GM21576 (cell line): ENCODE measurements at regions not wholly inside any gene's neighbourhood (a gene's known extent, or its start where the extent isn't known, plus 50 kb on each side); places are given as distances from the start of the nearest gene placed in this dataset.
"Not testable (repeated sequence)": the region's sequence is repeated elsewhere in the genome, so short reads cannot be mapped to it uniquely, and the experiment has no call there.

ENCODE experiments used
- ATAC-seq: cut with Tn5 transposase; IDR thresholded peaks from one replicate; pipeline ENCODE4 v1.9.1; 2021; ENCODE audit warnings: mild to moderate bottlenecking, moderate library complexity; ENCODE audit not compliant: unreplicated experiment

DNA sequence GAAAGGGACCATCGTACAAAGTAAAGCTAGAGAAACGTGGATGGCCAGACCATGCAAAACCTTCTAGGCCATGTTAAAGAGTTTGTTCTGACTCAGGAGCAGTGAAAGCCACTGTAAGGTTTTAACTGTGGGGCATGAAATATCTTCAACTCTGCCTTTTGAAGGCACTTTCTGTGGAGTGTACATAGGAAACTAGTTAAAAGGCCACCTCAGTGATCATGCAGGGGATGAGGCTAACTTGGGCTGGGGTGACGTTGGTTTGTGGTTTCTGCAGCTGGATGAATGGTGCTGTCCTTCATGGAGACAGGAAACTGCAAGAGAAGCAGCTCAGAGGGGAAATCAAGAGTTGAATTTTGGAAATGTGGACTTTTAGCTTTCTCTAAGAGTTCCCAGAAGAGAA lies 190.7 kb downstream of the CDCA7 start:
- no peak for ATAC-seq

DNA sequence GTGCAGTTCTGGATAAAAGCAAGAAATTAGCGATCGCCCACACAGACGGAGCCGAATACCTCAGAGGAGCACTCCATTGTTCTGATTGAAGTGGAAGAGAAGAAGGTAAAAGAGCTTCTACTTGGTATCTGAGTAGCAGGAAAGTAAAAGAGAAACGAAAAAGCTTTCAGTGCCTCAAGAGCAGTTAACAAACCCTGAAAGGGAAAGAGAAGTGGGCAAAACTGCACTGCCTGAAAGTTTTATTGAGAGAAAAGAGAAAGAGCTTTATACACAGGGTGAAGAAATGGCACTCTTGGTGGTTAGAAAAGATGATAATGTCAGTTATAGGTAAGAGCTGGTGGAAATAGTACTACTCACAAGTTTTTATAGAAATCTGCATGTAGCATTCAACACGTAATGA lies 192.8 kb downstream of the CDCA7 start:
- no peak for ATAC-seq

DNA sequence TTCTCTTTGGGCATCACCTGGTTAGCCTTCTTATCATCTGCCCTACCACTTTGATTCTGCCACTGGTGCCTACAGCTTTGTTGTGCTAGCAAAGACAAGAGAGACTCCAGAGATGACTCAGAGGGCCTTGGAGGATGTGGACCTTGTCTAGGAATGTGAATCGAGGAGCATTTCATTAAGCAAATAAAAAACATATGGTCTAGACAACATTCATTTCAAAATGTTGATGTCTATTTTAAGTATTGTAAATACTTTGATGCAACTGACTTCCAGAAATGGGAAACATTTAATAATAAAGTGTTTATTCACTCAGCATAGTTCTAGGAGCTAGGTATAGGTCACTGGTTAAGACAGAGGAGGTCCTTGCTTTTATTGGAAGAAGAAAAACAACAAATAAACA lies 195.5 kb downstream of the CDCA7 start:
- no peak for ATAC-seq

DNA sequence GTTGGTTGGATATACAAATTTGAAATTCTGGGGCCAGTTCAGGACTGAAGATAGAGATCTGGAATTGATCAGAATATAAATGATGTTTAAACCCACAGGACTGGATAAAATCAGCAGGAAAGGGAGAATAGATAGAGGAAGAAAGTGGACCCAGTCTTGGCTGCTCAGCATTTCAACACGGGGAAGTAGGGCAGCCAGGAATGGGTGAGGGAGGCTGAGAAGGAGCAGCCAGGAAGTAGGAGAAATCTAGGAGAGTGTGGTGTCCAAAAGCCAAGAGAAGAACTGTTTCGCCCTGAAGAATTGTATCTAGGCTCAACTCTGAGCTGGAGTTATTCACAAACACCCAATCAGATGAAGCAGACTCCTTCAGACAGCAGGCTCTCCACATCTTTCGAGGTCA lies 197.9 kb downstream of the CDCA7 start:
- no peak for ATAC-seq

- no peak for ATAC-seq
Observed at GRCh38 chr2:173553593-173553992, 198.9 kb downstream of the CDCA7 start.

DNA sequence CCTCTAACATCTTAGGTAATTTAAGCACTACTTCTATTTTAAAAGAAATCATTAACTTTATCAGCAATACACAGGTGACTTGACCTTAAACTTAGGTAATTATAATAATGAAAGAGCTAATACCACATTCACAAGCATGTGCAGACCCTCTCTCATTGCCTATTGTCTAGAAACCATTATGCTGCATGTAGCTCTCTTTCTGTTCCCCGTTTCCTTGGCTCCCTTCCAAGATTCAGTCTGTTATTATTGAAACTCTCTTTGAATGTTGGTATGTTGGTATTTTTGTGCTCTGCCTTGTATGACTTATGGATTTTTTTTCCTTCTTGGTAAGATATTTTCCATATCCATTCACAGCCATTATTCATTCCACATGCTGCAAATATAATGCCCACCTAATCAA lies 201.2 kb downstream of the CDCA7 start:
- no peak for ATAC-seq

- no peak for ATAC-seq
Observed at GRCh38 chr2:173556816-173557215, 202.1 kb downstream of the CDCA7 start.

- ATAC-seq: no peak
Observed at GRCh38 chr2:173557497-173557896, 202.8 kb downstream of the CDCA7 start.

GRCh38 chr2:173567493-173567892 lies 212.8 kb downstream of the CDCA7 start:
- ATAC-seq: no peak

- ATAC-seq: no peak
Observed at GRCh38 chr2:173568054-173568453, 213.4 kb downstream of the CDCA7 start.

- ATAC-seq: no peak
Observed at GRCh38 chr2:173571021-173571821, 216.5 kb downstream of the CDCA7 start.

- no peak for ATAC-seq
Observed at GRCh38 chr2:173571887-173572680, 217.4 kb downstream of the CDCA7 start.

- no peak for ATAC-seq
Observed at GRCh38 chr2:173572848-173573247, 218.2 kb downstream of the CDCA7 start.

DNA sequence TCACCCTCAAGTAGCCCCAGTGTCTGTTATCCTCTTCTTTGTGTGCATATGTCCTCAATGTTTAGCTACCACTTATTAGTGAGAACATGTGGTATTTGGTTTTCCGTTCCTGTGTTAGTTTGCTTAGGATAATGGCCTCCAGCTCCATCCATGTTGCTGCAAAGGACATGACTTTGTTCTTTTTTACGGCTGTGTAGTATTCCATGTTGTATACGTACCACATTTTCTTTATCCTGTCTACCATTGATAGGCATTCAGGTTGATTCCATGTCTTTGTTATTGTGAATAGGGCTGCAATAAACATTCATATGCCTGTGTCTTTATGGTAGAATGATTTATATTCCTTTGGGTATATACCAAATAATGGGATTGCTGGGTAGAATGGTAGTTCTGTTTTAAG lies 219.1 kb downstream of the CDCA7 start:
- ATAC-seq: not testable (repeated sequence)

- ATAC-seq: no peak
Observed at GRCh38 chr2:173574324-173575112, 219.8 kb downstream of the CDCA7 start.

DNA sequence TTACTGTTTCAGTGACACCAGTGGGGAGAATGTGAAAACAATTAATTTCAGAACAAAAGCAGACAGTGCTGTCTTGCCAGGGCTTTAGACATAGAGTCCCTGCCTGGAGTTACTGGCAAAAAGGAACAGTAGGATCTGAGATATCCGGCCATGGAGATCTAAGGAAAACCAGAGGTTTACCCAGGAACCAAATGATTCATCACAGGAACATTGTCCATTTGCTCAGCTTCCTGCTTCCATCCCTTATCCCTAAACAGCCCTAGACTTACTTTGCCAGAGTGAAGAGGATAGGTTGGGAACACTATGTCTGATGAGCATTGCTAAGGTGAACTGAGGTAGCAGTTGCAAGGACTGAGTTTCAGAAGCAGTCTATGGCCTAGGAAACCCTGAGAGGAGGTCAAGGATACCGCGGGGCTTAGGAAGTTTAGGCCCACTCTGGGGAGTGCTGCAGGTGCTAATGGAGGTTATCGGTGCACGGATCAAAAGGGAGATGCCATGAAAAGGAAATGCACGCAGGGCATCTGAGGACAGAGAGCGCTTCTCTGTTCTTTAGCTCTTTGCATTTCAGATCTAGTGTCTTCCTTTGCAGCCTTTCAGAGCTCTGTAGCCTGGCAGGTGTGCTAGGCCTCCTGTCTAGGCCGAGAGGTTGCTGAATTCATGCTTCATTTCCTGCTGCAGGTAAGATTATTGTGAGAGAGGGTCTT lies 223.9 kb downstream of the CDCA7 start:
- no peak for ATAC-seq

DNA sequence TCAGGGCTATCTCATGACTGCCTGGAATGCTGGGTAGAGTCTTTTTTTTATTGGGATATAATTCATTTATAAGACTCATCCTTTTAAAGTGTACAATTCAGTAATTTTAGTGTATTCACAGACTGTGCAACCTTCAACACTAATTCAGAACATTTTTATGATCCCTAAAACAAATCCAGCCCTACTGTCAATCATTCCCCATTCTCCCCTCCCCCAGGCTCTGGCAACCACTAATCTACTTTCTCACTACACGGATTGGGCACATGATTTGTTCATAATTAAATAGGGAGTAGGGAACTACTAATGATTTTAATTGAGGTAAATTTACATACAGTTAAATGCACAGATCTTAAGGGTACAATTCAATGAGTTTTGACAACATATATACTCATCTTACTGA lies 225.7 kb downstream of the CDCA7 start:
- no peak for ATAC-seq

DNA sequence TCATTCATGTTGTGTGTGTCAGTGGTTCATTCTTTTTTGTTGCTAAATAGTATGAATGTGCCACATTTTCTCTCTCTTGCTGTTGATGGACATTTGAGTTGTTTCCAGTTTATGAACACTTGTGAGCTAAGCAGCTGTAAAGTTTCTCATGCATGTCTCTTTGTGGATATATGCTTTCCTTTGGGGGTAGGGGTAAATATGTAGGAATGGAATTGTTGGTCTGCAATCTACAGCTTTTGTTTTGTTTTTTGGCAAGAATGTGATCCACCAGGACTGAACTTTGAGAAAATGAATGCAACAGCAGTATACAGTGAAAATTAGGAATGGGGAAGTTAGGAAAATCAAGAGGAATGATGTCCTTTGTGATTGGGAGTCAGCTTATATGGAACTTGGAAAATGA lies 226.3 kb downstream of the CDCA7 start:
- ATAC-seq: no peak

DNA sequence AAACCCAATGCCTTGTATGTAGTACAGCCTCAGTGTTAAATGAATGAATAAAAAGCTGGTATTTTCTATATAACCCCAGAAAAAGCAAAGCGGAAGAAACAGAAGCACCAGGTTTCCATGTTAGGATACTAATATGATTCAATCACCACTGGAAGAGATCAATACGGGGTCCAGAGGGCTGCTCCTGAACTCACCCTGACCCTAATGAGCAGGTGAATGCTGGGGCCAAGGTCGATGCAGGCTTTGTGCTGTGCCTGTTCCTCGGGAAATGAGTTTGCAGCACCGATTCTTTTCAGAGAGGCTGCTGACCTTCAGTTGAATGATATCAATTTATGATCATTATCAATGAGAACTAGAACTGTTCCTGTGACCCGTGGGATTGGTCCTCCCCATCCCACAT lies 228.5 kb downstream of the CDCA7 start:
- ATAC-seq: no peak

DNA sequence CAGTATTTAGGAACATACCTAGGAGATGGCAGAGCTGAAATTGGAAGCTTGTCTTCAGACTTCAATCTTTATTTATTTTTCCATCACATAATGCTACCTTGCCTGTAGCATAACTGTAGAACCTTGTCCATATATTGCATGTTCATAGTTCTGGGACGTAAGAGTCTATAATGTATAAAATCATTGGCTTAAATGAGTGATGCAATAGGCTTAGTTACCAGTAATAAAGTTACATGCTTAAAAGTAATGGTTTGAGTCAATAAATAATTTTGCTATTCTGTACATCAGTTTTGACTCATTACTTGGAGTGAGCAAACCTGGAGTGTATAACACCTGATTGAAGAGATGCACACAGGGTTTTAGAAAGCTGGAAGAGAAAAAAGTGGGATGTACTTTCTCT lies 229.3 kb downstream of the CDCA7 start:
- no peak for ATAC-seq
